Activated T-cell treated with anti-CD3 and anti-CD28 coated beads, Interleukin-2, amount 50 U/mL, for 72 hours (primary cell): ENCODE measurements at regions not wholly inside any gene's neighbourhood (a gene's known extent, or its start where the extent isn't known, plus 50 kb on each side); places are given as distances from the start of the nearest gene placed in this dataset.
"Not testable (repeated sequence)": the region's sequence is repeated elsewhere in the genome, so short reads cannot be mapped to it uniquely, and the experiment has no call there.

Source experiments
- ATAC-seq, 2 donors: fragments of 150-1000 bp; cut with Tn5 transposase; replicated peaks in 1 of 2; 2 replicates each; pipeline ENCODE4 v1.10.0; 2021; ENCODE audit warnings: moderate library complexity in 2 of 2, mild to moderate bottlenecking in 1 of 2
- DNase-seq, 2 donors: peaks; one replicate each; pipeline ENCODE4 v3.0.0; 2021 to 2022; ENCODE audit warnings: mixed read lengths in 1 of 2
- H3K27ac Mint-ChIP-seq: one replicate; pipeline ENCODE4 v1.8.0; 2022; ENCODE audit warnings: mild to moderate bottlenecking, moderate library complexity, mixed read lengths
- H3K27me3 Mint-ChIP-seq: one replicate; pipeline ENCODE4 v1.8.0; 2022; ENCODE audit warnings: low read depth, mixed read lengths
- H3K36me3 Mint-ChIP-seq, 2 donors: one replicate each; pipeline ENCODE4 v1.8.0; 2022; ENCODE audit warnings: mixed read lengths in 2 of 2, mild to moderate bottlenecking in 1 of 2; ENCODE audit not compliant: insufficient read depth in 2 of 2
- H3K4me1 Mint-ChIP-seq: one replicate; pipeline ENCODE4 v1.8.0; 2022; ENCODE audit warnings: low read depth, mixed read lengths
- H3K4me3 Mint-ChIP-seq, 2 donors: one replicate each; pipeline ENCODE4 v1.8.0; 2022; ENCODE audit warnings: mild to moderate bottlenecking in 2 of 2, mixed read lengths in 2 of 2, moderate library complexity in 2 of 2
- H3K9me3 Mint-ChIP-seq, 2 donors: one replicate each; pipeline ENCODE4 v1.8.0; 2022; ENCODE audit warnings: mixed read lengths in 2 of 2

GRCh38 chr6:93183531-93183972 is 235.8 kb downstream of the EPHA7 start:
- Mint-ChIP-seq H3K9me3 (peaks cover 0 to 3% of the 10 kb centered on the region in 2 donors), H3K27me3 (no peaks in the 10 kb centered on the region), H3K27ac (no peak overlapping the region), H3K4me1 (no peaks in the 10 kb centered on the region), H3K36me3 (no peaks in the 10 kb centered on the region), H3K4me3 (no peak overlapping the region)
- ATAC-seq (no peak), DNase-seq (no peak)

GRCh38 chr6:93182938-93183479 is 236.3 kb downstream of the EPHA7 start:
- Mint-ChIP-seq H3K4me3 (no peak overlapping the region), H3K36me3 (no peaks in the 10 kb centered on the region), H3K27ac (no peak overlapping the region), H3K4me1 (no peaks in the 10 kb centered on the region), H3K27me3 (no peaks in the 10 kb centered on the region), H3K9me3 (peaks cover 0 to 3% of the 10 kb centered on the region in 2 donors)
- DNase-seq = no peak
- ATAC-seq = no peak

GRCh38 chr6:93177918-93178317 is 241.4 kb downstream of the EPHA7 start:
- Mint-ChIP-seq H3K4me1 (no peaks in the 10 kb centered on the region), H3K36me3 (no peaks in the 10 kb centered on the region), H3K27me3 (no peaks in the 10 kb centered on the region), H3K9me3 (peaks cover 3 to 13% of the 10 kb centered on the region in 2 donors), H3K4me3 (no peak overlapping the region), H3K27ac (no peak overlapping the region)
- ATAC-seq = no peak
- DNase-seq = no peak

GRCh38 chr6:93177438-93177837 is 241.9 kb downstream of the EPHA7 start:
- H3K4me1 Mint-ChIP-seq = no peaks in the 10 kb centered on the region
- H3K36me3 Mint-ChIP-seq = no peaks in the 10 kb centered on the region
- no peaks in the 10 kb centered on the region for H3K27me3 Mint-ChIP-seq
- no peak overlapping the region for H3K27ac Mint-ChIP-seq
- no peak for ATAC-seq
- H3K4me3 Mint-ChIP-seq = no peak overlapping the region
- peaks cover 3 to 13% of the 10 kb centered on the region in 2 donors for H3K9me3 Mint-ChIP-seq
- DNase-seq = no peak

- H3K4me3 Mint-ChIP-seq = no peak overlapping the region
- H3K4me1 Mint-ChIP-seq = no peaks in the 10 kb centered on the region
- no peaks in the 10 kb centered on the region for H3K36me3 Mint-ChIP-seq
- H3K27me3 Mint-ChIP-seq = no peaks in the 10 kb centered on the region
- H3K27ac Mint-ChIP-seq = no peak overlapping the region
- ATAC-seq (no peak), DNase-seq (no peak)
- peaks cover 7 to 14% of the 10 kb centered on the region in 2 donors for H3K9me3 Mint-ChIP-seq
Observed at GRCh38 chr6:93176070-93176469, 243.3 kb downstream of the EPHA7 start.

- not testable (repeated sequence) for H3K36me3 Mint-ChIP-seq, H3K27me3 Mint-ChIP-seq, H3K4me1 Mint-ChIP-seq, DNase-seq, ATAC-seq, H3K4me3 Mint-ChIP-seq, H3K27ac Mint-ChIP-seq
- peaks cover 7 to 12% of the 10 kb centered on the region in 2 donors for H3K9me3 Mint-ChIP-seq
Observed at GRCh38 chr6:93173573-93173972, 245.8 kb downstream of the EPHA7 start.

- DNase-seq (no peak), ATAC-seq (no peak)
- peaks cover 2% of the 10 kb centered on the region in 2 donors for H3K9me3 Mint-ChIP-seq
- no peaks in the 10 kb centered on the region for H3K4me1 Mint-ChIP-seq
- no peaks in the 10 kb centered on the region for H3K27me3 Mint-ChIP-seq
- H3K36me3 Mint-ChIP-seq = no peaks in the 10 kb centered on the region
- no peak overlapping the region for H3K4me3 Mint-ChIP-seq
- H3K27ac Mint-ChIP-seq = no peak overlapping the region
Observed at GRCh38 chr6:93165850-93166430, 253.4 kb downstream of the EPHA7 start.

GRCh38 chr6:93164781-93165180 is 254.6 kb downstream of the EPHA7 start:
- no peak for DNase-seq
- Mint-ChIP-seq H3K27me3 (no peaks in the 10 kb centered on the region), H3K27ac (no peak overlapping the region), H3K36me3 (no peaks in the 10 kb centered on the region), H3K9me3 (peaks cover 2 to 4% of the 10 kb centered on the region in 2 donors), H3K4me3 (no peak overlapping the region), H3K4me1 (no peaks in the 10 kb centered on the region)
- ATAC-seq = no peak

- Mint-ChIP-seq H3K27me3 (no peaks in the 10 kb centered on the region), H3K4me1 (no peaks in the 10 kb centered on the region), H3K9me3 (peaks cover 0 to 4% of the 10 kb centered on the region in 2 donors), H3K27ac (no peak overlapping the region), H3K4me3 (no peak overlapping the region), H3K36me3 (no peaks in the 10 kb centered on the region)
- DNase-seq (no peak), ATAC-seq (no peak)
Observed at GRCh38 chr6:93163146-93163545, 256.2 kb downstream of the EPHA7 start.

GRCh38 chr6:93139408-93140081 is 279.8 kb downstream of the EPHA7 start:
- no peak for DNase-seq
- Mint-ChIP-seq H3K27me3 (no peaks in the 10 kb centered on the region), H3K9me3 (peaks cover 5 to 7% of the 10 kb centered on the region in 2 donors), H3K27ac (no peak overlapping the region), H3K4me3 (no peak overlapping the region), H3K4me1 (no peaks in the 10 kb centered on the region), H3K36me3 (no peaks in the 10 kb centered on the region)
- no peak for ATAC-seq

- Mint-ChIP-seq H3K36me3 (peaks cover 0 to 1% of the 10 kb centered on the region in 2 donors), H3K27me3 (no peaks in the 10 kb centered on the region), H3K4me3 (no peak overlapping the region), H3K9me3 (peaks cover 5 to 7% of the 10 kb centered on the region in 2 donors), H3K27ac (no peak overlapping the region), H3K4me1 (no peaks in the 10 kb centered on the region)
- no peak for DNase-seq
- no peak for ATAC-seq
Observed at GRCh38 chr6:93136111-93136510, 283.2 kb downstream of the EPHA7 start.

- peaks cover 7 to 8% of the 10 kb centered on the region in 2 donors for H3K9me3 Mint-ChIP-seq
- no peak overlapping the region for H3K4me3 Mint-ChIP-seq
- no peaks in the 10 kb centered on the region for H3K4me1 Mint-ChIP-seq
- DNase-seq (no peak), ATAC-seq (no peak)
- no peak overlapping the region for H3K27ac Mint-ChIP-seq
- H3K27me3 Mint-ChIP-seq = no peaks in the 10 kb centered on the region
- no peaks in the 10 kb centered on the region for H3K36me3 Mint-ChIP-seq
Observed at GRCh38 chr6:93124006-93124632, 295.2 kb downstream of the EPHA7 start.

GRCh38 chr6:93123585-93123984 is 295.8 kb downstream of the EPHA7 start:
- H3K4me1 Mint-ChIP-seq = no peaks in the 10 kb centered on the region
- peaks cover 5 to 7% of the 10 kb centered on the region in 2 donors for H3K9me3 Mint-ChIP-seq
- H3K36me3 Mint-ChIP-seq = no peaks in the 10 kb centered on the region
- no peak overlapping the region for H3K4me3 Mint-ChIP-seq
- no peak overlapping the region for H3K27ac Mint-ChIP-seq
- ATAC-seq = no peak
- H3K27me3 Mint-ChIP-seq = no peaks in the 10 kb centered on the region
- no peak for DNase-seq
